Activated T-helper 1 cell treated with Interleukin-2 at 50 U/mL for 16 hours (primary cell): ENCODE measurements at regions not wholly inside any gene's neighbourhood (a gene's known extent, or its start where the extent isn't known, plus 50 kb on each side); places are given as distances from the start of the nearest gene placed in this dataset.
"Not testable (repeated sequence)": the region's sequence is repeated elsewhere in the genome, so short reads cannot be mapped to it uniquely, and the experiment has no call there.

Experiments used
- DNase-seq: peaks from one replicate; pipeline ENCODE4 v3.0.0-alpha.2; 2020; ENCODE audit warnings: low read depth

DNA sequence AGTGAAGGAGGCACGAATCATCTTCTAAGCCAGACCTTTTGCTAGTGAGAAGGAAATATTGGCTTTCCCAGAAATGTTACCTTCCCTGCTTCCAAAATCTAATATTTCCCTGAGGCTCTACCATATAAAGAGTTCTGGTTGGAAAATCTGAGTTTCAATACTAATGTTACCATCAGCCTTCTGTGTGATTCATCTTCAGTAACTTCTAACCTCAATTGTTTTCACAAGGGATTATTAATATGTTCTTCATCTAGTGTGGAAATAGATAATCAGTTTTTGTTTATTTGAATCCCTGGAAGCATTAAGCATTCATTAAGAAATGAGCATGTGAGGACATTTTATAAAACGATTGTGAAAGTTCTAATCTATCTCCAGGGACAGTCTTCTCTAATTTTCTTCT, 720.9 kb downstream of the AACS start:
- DNase-seq = no peak

DNA sequence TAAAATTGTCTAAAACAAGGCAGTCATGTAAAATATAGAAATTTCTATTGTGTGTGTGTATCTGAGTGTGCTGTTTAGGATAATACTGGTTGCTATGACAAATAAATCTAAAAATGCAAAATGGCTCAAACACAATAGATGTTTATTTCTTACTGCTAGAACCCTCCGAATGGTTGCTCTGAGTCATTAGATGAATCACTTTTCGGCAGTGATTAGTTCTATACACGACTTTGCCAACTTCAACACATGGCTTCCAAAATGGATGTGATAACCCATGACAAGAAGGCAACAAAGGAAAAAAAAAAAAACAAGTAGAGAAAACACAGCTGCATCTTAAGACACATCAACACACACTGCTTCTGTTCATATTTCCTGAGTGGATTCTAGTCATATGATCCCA, 729.2 kb downstream of the AACS start:
- DNase-seq = no peak

DNA sequence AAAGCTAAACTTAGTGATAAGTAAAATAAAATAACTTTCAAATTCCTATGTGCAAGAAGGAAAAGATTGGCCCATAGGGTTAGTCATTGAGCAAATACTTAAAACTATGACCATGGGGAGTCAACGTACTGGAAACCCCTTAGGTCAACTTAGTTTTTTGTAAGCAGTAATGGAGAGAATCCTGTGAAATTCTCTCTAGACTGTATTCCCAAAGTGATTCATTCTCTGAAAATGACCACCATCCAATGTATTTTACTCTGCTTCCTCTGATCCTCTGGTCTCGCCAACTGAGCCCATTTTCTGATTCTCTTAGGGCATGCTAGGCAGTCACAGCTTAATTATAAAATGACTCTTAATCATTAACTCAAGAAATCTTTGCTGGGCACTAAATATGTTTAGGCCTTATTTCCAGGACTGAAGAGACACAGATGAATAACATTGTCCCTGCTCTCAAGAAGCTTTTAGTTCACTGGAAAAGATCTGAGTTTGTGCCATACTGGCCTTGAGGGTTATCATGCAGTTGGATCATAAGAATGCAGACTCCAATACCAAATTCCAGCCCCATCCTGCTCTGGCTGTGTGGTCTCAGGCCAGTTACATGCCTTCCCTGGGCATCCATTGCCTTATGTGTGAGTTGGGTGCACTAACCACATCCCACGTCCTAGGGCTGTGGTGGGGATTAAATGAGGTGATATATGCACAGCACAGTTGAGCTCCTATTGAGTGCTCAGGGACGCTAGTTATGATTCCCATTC, 732.4 kb downstream of the AACS start:
- no peak for DNase-seq

DNA sequence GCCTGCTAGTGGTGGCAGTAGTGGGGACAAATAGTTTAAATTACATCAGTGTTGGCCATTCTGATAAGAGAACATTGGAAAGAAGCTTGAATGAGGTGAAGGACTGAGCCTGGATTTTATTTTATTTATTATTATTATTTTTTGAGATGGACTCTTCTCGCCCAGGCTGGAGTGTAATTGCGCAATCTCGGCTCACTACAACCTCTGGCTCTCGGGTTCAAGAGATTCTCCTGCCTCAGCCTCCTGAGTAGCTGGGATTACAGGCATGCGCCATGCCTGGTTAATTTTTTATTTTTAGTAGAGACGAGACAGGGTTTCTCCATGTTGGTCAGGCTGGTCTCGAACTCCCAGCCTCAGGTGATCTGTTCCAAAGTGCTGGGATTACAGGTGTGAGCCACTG, 739.4 kb downstream of the AACS start:
- no peak for DNase-seq

DNA sequence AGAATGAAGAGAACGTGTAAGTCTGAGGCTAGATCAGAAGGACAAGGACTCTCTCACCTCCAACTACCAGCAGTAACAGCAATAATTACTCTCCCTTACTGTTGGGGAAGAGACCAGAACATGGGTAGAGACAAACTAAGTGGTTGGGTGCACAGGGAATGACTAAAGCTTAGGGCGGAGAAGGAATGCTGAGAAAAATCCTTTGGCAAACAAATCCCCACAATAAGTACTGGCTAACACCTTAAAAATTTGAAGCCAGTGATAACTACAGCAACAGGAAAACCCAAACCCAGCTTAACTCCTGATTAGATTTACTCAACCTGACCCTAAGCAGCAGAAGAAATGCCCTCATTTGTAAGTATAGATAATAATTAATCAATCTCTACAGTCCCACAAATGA, 759.0 kb downstream of the AACS start:
- DNase-seq = no peak

DNA sequence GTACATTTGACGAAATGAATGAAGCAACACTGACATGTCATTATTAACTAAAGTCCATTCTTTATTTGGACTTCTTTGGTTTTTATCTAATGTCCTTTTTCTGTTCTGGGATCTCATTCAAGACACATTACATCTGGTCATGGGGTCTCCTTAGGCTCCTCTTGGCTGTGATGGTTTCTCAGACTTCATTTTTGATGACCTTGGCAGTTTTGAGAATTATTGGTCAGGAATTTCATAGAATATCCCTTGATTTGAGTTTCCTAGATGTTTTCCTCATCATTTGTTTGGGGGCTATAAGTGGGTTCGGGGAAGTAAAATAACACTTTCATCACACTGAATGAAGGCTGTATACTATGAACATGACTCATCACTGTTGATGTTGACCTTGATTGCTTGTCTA, 770.6 kb downstream of the AACS start:
- DNase-seq = no peak

DNA sequence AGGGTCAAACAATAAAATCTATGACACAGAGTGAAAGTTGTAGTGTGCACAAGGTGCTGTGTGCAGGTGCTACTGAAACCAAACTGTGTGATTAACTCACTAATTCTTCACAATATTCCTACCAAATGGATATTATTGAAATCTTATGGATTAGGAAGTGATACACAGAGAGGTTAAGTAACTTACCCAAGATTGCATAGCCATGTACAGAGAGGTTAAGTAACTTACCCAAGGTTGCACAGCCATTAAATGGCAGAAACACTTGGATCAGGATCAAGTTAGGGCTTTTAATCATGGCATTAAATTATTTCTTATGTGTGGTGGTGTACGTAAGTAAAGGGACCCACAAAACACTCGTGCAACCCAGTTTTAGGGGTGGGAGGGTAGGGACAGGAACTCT, 771.4 kb downstream of the AACS start:
- DNase-seq = no peak

DNA sequence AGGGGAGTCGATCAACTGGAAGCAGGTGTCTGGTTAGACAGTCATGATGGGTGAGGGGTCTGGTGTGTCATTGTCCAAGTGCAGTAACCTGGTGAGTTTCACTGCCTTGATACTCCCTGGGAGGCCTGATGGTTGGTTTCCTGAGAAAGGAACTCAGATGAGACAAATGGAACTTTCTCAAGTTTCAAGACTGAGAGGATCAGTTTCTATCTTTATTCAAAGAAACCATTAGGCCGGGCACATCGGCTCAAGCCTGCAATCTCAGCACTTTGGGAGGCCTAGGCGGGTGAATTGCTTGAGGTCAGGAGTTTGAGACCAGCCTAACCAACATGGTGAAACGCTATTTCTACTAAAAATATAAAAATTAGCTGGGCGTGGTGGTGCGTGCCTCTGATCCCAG, 776.1 kb downstream of the AACS start:
- DNase-seq = no peak

DNA sequence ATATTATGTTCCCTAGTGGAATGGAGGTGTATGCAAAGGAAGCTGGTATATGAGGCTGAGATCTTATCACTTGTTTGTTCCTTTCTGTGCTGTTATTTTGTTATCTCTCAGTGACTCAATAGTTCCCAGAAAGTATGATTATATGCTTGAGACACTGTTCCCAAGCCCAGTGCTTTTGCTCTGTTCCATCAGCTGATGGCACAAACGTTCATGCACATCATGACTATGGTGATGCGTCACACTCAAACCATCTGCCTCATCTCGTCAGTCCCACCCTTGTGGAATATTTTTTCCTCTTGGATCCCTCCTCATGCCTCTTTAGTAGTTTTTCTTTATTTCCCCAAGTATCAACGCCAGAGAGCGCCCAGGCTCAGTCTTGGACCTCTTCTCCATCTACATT, 786.9 kb downstream of the AACS start:
- no peak for DNase-seq

DNA sequence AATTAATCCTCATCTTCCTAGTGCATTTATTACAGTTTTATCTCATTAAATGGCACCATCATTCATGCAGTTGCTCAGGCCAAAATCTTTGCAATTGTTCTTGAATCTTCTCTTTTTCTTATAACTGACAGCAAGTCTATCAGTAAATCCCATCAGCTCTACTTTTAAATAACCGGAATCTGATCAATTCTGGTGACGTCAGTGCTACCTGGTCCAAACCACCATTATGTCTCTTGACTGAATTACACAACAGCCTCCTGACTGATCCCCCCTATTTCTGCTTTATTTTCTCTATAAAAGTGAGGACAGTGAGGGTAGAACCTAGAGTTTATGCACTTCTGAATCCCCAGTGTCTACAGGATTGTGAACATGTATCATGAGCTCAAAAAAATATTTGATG, 787.4 kb downstream of the AACS start:
- no peak for DNase-seq

DNA sequence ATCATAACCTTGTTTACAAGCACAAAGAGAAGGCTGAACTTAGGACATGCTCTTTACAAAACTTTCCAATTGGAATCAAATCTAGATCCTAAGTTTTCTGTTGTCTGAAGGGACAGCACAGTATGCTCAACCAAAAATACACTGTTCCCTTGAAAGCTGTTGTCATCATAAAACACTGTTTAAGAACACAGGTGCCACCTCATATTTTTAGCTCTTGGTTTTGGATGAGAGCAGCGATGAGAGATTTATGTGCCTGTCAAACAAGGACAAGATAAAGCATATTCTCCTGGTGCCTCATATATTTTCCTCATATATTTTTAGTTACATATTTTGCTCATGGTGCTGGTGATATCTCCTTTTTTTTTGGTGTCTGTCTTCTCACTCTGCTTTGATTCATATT, 788.4 kb downstream of the AACS start:
- DNase-seq = no peak

DNA sequence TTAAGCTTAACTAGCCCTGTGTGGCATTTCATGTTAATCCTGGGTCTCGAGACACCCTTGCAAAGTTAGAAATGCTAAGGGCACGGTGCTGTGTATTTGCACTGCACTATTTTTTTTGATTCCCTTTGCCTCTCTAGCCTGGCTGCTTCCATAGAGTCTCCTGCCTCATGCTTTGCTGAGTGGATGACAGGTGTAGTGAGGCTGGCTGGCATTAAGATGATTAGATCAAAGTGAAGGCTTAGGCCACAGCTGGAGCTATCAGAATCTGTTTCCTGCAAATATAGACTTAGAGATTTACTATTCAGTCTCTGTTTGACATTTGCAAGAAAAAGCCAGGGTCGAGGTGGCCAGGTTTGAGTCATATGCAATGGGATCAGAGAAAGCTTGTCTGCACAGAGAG, 791.1 kb downstream of the AACS start:
- DNase-seq = no peak

DNA sequence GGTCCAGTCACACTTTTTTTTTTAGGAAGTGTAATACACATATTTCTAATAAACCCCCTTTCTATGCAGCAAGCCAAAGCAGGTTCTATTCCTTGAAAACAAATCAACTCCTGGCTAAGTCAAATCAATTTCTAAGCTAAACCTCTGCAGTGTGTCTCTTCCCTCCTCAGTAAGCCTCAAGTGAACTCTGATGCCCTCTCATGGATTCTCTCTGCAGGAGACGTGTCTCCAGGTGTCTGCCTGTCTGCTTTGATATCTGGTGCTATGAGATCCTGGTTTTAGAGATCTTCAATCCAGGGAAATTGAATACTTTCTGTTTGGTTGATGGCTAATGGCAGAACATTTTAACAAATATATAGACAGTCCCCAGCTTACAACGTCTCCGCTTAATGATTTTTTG, 791.7 kb downstream of the AACS start:
- no peak for DNase-seq

DNA sequence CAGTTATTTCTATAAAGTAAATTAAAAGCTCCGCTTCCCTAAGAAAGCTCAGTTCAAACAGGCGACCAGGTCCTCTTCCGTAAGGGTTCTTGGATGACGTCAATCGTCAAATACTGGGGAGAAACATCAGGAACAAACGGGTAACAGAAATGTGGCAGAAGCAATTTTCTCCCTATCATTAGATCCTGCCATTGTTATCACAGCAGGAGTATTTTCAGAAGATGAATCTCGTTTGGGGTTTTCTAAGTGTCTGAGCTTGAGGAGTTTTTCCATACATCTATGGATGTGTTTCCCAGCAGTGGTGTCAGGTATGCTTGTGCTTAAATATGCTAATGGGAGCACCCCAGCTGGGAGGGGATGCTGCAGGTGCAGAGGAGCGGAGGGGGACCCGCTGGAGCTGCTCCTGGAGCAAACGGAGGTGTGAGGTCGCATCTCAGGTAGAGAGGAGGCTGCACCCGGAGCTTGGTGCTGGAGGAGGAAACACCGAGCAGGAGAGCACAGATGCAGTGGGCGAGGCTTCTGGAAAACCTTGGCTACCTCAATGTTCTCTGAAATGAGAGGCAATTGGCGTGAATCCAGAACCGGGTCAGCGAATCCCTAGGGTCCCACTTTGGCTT, 795.5 kb downstream of the AACS start:
- no peak for DNase-seq

DNA sequence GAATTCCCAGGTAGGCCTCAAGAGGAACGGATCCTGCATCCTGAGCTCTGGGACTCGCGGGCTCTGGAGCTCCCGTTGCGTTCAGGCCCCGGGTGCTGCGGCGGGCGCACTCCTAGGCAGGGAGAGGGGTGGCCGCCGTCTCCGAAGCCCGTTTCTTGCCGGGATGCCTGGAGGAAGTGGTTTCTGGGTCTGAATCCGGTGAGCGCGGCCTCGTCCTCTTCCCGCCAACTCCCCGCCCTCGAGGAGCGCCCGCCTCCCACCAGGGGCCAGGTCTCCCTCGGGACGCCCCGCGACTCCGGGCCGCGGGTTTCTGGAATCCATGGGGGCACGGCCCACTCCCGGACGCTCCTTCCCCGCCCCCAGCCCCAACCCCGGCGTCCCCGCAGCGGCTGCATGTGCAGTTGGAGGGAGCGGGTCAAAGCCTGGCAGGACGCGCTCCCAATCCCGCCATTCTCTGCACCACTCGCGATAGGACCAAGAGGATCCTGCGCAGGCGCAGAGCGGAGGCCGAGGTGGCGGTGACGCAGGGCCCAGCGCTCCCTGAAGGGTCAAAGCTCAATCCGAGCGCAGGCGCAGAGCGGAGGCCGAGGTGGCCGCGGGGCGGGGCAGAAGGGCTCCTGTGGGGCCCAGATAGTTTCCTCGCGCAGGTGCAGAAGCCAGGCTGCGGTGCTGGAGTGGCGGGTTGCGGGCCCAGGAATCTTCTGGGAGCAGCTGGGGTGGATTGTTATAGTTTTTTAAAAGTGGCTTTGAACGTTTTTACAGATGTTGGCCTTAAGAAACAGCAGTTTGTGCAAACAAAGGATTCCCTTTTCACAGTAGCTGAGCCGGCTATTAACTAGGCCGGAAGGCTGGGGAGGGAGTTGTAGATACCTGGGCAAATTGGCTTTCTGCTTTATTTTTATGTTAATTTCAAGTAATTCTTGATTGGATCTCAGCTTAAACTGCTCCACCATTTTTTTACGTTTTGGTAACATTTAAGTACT, 796.4 kb downstream of the AACS start:
- no peak for DNase-seq

DNA sequence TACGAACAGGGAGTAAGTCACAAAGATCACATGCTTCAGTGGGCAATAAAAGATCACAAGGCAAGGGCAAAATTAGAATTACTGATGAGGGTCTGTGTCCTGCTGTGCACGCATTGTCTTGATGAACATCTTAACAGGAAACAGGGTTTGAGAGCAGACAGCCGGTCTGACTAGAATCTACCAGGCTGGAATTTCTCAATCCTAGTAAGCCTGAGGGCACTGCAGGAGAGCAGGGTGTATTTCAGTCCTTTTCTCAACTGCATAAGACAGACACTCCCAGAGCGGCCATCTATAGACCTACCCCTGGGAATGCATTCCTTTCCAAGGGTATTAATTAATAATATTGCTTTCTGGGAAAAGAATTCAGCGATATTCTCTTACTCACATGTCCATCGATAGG, 800.0 kb downstream of the AACS start:
- DNase-seq = not testable (repeated sequence)

DNA sequence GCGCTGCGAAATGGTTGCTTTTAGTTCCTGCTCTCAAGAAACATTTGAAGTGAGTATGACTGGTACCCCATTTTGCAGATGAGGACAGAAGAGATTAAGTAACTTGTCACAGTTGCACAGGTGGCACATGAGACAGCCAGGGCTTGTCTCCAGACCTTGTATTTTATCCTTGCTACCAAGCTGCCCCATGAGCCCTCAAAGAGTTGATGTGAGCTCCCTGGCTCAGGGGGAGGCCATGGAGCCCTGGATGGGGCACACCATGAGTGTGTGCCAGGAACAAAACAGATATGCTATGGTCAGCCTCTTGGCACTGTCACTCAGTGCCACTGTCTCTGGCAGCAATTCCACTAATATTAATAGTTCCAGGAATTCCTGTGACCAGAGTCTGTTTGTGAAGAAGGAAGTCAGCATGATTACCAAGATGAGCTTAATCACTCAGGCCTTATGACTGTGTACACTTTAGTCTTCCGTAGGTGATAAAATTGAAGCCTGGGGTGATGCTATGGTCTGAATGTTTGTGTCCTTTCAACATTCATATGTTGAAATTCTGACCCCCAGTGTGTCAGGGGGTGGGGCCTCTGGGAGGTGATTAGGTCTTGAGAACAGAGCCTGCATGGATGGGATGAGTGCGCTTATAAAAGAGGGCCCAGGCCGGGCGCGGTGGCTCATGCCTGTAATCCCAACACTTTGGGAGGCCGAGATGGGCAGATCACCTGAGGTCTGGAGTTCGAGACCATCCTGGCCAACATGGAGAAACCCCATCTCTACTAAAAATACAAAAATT, 806.8 kb downstream of the AACS start:
- DNase-seq = no peak

DNA sequence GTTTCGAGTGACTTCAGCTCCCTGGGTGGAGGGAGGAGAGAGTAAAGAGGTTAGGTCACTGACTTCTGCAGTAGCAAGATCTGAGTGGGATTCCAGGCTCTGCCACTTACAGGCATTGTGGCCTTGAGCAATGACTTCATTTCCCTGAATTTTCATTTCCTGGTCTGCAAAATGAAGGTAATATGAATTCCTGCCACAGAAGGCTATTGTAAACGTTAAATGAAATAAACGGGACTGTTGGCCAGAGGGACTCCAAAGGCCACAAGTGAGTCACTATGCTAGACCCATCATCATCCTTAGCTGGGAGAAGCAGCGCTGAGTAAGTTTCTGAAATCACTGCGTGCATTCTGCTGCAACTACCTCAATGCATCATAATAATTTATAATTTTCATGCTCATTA, 807.8 kb downstream of the AACS start:
- no peak for DNase-seq

DNA sequence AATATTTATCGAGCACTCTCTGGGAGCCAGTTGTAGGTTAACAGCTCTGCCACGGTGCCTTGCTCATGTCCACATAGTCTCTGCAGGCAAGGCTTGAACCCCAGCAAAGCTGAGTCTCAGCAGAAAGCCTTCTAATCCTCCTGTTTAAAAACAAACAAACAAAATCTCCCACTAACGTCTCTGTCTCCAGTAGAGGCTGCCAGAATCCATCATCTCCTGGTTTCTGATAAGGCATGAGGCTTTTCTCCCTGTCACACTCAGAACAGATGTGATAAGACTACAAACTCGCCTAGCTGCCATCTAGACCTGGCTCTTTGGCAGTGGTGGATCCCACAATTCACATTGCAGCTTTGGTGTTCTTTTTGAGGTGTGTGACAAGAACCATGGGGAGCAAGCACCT, 813.2 kb downstream of the AACS start:
- DNase-seq = no peak

DNA sequence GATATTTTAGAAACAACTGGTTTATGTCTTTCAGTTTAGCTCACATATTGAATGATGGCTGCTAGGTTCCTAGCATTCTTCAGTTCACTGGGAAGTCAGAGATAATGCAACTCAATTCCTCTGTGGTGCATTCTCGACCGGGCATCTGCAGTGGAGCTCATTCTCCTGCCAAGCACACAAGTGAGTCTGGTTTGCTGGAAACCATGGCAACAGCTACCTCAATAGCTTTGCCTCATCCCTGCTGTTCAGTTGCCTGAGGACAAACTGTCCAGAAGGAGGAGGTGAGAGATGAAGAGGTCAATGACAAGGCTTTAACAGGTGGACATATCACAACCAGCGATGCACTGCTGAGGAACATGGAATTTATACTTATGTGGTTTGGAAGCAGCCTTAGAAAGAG, 816.9 kb downstream of the AACS start:
- no peak for DNase-seq

DNA sequence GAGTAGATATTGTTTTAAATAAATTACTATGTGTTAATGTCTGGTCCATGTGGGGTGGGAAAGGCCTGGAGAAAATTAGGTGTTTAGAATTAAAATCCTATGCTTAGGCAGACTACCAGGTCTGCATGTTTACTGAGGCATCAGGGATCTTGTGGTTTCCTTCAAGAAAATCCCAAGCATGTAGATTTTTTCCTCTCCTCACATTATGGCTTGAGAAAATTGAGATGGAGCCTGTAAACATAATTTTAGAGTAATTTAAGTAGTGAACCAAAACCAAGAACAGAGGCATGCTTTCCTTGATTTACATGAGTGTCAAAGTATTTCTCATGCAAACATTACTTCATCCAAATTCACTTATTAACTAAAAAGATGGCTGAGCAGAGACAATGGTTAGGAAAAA, 823.7 kb downstream of the AACS start:
- DNase-seq = no peak

DNA sequence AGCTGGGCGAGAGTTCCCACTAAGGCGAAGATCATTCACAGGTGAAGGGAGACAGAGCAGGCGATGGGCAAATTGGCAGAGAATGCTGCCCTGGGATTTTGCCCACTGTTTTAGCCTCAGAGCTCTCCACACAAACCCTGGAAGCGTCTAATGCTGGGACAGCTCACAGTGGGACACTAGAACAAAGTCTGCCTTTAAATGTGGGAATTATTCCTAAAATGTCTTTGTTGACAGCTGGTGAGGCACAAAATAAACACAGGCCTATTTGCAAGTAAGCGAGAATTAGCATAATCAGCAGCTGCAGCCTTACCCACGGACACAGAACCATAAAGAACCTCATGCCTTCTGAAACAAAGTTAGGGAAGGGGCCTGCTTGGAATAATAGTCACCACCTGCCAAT, 824.5 kb downstream of the AACS start:
- no peak for DNase-seq
